Right lobe of liver (tissue), 4 donors: ENCODE measurements at regions not wholly inside any gene's neighbourhood (a gene's known extent, or its start where the extent isn't known, plus 50 kb on each side); places are given as distances from the start of the nearest gene placed in this dataset.

Experiments
- CTCF ChIP-seq, 4 donors: fragments of 200-600 bp in 3 of 4; fragments of 450-650 bp in 1 of 4; IDR thresholded peaks; one replicate each; pipeline versions ENCODE4 v1.5.1 to v1.8.0; 2016 to 2022; ENCODE audit warnings: antibody characterized with exemption in 4 of 4, mild to moderate bottlenecking in 2 of 4
- POLR2A ChIP-seq: fragments of 450-650 bp; IDR thresholded peaks from one replicate; pipeline ENCODE4 v1.6.1; 2017; ENCODE audit warnings: antibody characterized with exemption, mild to moderate bottlenecking
- donor health status: DM: no; HTN: no; CAD: no.
- donor health status: DM: no; HTN: no; CAD: no.
- donor health status: DM: no; HTN: yes; CAD: no.

- TF ChIP-seq CTCF (IDR thresholded peaks at IDR 0.05) (no peak), POLR2A (no peak)
Measured at GRCh38 chr12:67784831-67785230, 136.3 kb downstream of the DYRK2 start.
